GM06990 (cell line): ENCODE measurements at regions not wholly inside any gene's neighbourhood (a gene's known extent, or its start where the extent isn't known, plus 50 kb on each side); places are given as distances from the start of the nearest gene placed in this dataset.

Experiments
- DNase-seq: peaks from one replicate; pipeline ENCODE4 v3.0.0-alpha.2; 2011; ENCODE audit not compliant: insufficient read length; ENCODE audit errors: extremely low read depth
- H3K27me3 ChIP-seq: replicated peaks from 2 replicates; pipeline ENCODE4 v1.6.0; 2011; ENCODE audit warnings: low read length; ENCODE audit not compliant: control insufficient read depth, insufficient read depth
- H3K36me3 ChIP-seq: 2 replicates; pipeline ENCODE4 v1.5.1; 2011; ENCODE audit warnings: low read length; ENCODE audit not compliant: control insufficient read depth, insufficient read depth
- H3K4me3 ChIP-seq: replicated peaks from 2 replicates; pipeline ENCODE4 v1.5.1; 2011; ENCODE audit warnings: low read depth, mild to moderate bottlenecking, control low read depth, low read length
- CTCF ChIP-seq: IDR thresholded peaks from 2 replicates; pipeline ENCODE4 v1.5.1; 2011; ENCODE audit warnings: low read length, control low read depth, mild to moderate bottlenecking, inconsistent platforms; ENCODE audit not compliant: insufficient read depth, poor library complexity, severe bottlenecking

DNA sequence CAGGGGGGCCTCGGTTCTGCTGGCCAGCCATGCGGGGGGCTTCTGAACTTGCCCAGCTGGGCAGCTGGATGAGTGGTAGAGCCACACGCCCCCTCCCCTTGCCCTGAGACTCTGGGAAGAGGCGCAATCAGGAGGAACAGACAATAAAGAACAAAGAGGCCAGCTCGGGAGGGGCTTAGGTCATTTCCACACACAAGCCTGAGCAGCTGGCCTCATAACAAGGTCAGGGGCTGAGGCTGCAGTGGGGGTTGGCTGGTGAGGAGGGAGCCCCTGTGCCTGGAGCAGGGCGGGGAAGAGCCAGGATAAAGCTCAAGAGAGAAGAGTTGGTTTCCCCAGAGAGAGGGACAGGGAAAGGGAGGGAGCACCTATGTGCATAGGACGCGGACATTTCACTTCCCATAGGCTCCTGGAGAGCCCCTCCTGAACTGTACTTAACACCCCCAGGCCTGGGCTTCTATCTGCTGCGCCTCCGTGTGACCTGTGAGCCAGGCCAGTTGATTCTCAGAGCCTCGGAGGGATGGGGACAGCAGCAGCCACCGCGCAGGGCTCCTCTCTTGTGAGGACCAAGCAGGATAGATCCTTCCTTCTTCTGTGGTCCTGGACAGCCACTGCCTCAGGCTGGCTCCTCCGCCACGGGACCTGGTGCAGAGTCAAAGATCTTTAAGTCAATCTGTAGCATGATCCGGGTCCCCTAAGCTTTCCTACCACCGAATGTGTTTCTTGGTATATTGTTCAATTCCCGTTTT, 75.3 kb upstream of the GGTA1 start:
- no peak for DNase-seq
- H3K36me3 ChIP-seq: no peaks in the 10 kb centered on the region
- no peak for TF ChIP-seq CTCF
- no peak overlapping the region for H3K4me3 ChIP-seq
- no peaks in the 10 kb centered on the region; the same call in 1 of the 2 replicates for H3K27me3 ChIP-seq

- Histone ChIP-seq H3K27me3 (peaks cover 1% of the 10 kb centered on the region), H3K36me3 (no peaks in the 10 kb centered on the region), H3K4me3 (no peak overlapping the region)
- TF ChIP-seq CTCF: no peak
- no peak for DNase-seq
Observed at GRCh38 chr9:121576281-121577075, 75.0 kb upstream of the DAB2IP start.

GRCh38 chr9:121577166-121577565, 74.3 kb upstream of the DAB2IP start:
- no peak for DNase-seq
- no peak for TF ChIP-seq CTCF
- no peaks in the 10 kb centered on the region for H3K36me3 ChIP-seq
- H3K27me3 ChIP-seq: peaks cover 2% of the 10 kb centered on the region
- no peak overlapping the region for H3K4me3 ChIP-seq

DNA sequence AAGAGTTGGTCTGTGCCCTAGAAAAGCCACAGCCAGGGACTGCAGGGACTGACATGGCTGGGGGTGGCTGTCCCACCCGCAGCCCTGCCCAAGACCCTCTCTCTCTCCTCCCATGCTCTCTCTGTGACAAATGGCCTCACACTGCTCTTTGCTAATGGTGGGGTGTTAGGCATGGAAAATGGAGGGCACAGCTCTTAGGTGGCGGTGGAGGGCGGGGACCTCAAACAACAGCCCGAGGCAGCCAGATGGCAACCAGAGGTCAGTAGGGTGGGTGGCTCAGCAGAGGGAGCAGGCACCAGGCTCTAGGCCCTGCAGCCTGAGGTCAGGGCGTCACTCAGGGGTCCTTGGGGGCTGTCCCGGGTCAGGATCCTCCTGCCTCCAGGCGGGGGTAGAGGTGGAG, 73.9 kb upstream of the DAB2IP start:
- Histone ChIP-seq H3K4me3 (no peak overlapping the region), H3K27me3 (peaks cover 2% of the 10 kb centered on the region), H3K36me3 (no peaks in the 10 kb centered on the region)
- no peak for TF ChIP-seq CTCF
- no peak for DNase-seq

- Histone ChIP-seq H3K4me3 (no peak overlapping the region), H3K36me3 (no peaks in the 10 kb centered on the region), H3K27me3 (peaks cover 3% of the 10 kb centered on the region)
- no peak for DNase-seq
- TF ChIP-seq CTCF: no peak
Observed at GRCh38 chr9:121581786-121582600, 69.4 kb upstream of the DAB2IP start.
